ENCODE measurements at regions not wholly inside any gene's neighbourhood (a gene's known extent, or its start where the extent isn't known, plus 50 kb on each side); places are given as distances from the start of the nearest gene placed in this dataset.

GRCh38 chr5:57700072-57700471 is 217.5 kb upstream of the ACTBL2 start:
- TF ChIP-seq CTCF (IDR thresholded peaks at IDR 0.05) (no peak), EZH2phosphoT487 (IDR thresholded peaks at IDR 0.05) (no peak), EZH2 (IDR thresholded peaks at IDR 0.05) (no peak)
